ENCODE measurements at regions not wholly inside any gene's neighbourhood (a gene's known extent, or its start where the extent isn't known, plus 50 kb on each side); places are given as distances from the start of the nearest gene placed in this dataset.

DNA sequence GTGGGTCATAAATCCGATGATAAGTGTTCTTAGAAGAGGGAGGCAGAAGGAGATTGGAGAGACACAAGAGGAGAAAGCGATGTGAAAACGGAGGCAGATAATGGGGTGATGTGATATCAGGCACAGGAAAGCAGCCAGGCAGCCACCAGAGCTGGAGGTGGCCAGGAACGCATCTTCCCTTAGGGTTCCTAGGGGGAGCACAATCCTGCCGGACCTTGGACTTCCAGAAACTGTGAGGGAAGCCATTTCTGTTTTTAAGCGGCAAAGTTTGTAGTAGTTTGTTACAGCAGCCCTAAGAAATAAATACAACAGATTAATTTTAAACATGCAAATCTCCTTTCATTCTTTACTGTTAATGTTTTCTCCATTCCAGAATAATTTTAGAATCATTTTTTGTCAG lies 259.9 kb upstream of the TMC3 start:
- H3K9me1 ChIP-seq (replicated peaks; ENCODE audit: control insufficient read depth, extremely low read depth, insufficient read depth, low read length): no peaks in the 10 kb centered on the region
- DNase-seq (ENCODE audit: low read depth, low spot score): no peak
- dilution Hi-C loops (cut with MboI; ENCODE audit: extremely low pct_ligation_motif_present, low sequenced_read_pairs) (no loop called here), intact Hi-C loops (cut with micrococcal nuclease) (no loop called here)
- POLR2A ChIA-PET: no interaction called here
- no peak overlapping the region for H3K4me2 ChIP-seq (ENCODE audit: insufficient read depth, low read length)
- no peak for FAIRE-seq
- no peaks in the 10 kb centered on the region for H3K9me3 ChIP-seq (replicated peaks; ENCODE audit: control insufficient read depth, insufficient read depth, low read length)
- no peaks in the 10 kb centered on the region for H3K4me1 ChIP-seq (ENCODE audit: control insufficient read depth, extremely low read depth, insufficient read depth, low read length)
- H3K36me3 ChIP-seq (ENCODE audit: control insufficient read depth in 2 of 2, extremely low read depth in 1 of 2, insufficient read depth in 2 of 2, low read length in 2 of 2): no peaks in the 10 kb centered on the region
- CTCF ChIA-PET: no interaction called here
- H3K79me2 ChIP-seq (ENCODE audit: control insufficient read depth, insufficient read depth, low read length): no peaks in the 10 kb centered on the region
- no peaks in the 10 kb centered on the region for H4K20me1 ChIP-seq (replicated peaks; ENCODE audit: control insufficient read depth, extremely low read depth, insufficient read depth, low read length)
- H3K27me3 ChIP-seq (ENCODE audit: control insufficient read depth in 2 of 2, insufficient read depth in 2 of 2, low read length in 2 of 2): no peaks in the 10 kb centered on the region
- no peak overlapping the region for H3K9ac ChIP-seq (replicated peaks; ENCODE audit: extremely low read depth, insufficient read depth, low read length)
- TF ChIP-seq JUN (IDR thresholded peaks at IDR 0.05; ENCODE audit: borderline replicate concordance, insufficient read depth, insufficient read length, low read depth) (no peak), POLR2AphosphoS5 (IDR thresholded peaks at IDR 0.05; ENCODE audit: insufficient read depth, low read depth, low read length) (no peak), EZH2 (IDR thresholded peaks at IDR 0.05; ENCODE audit: borderline replicate concordance, low read depth, low read length, severe bottlenecking) (no peak), FOS (IDR thresholded peaks at IDR 0.05; ENCODE audit: borderline replicate concordance, insufficient read depth, low read length) (no peak), POLR2A (IDR thresholded peaks at IDR 0.05; ENCODE audit: low read depth, low read length) (no peak), GATA2 (IDR thresholded peaks at IDR 0.05; ENCODE audit: insufficient read depth, insufficient read length, low read depth, low read length) (no peak), MYC (IDR thresholded peaks at IDR 0.05; ENCODE audit: low read depth, low read length) (no peak)
- TF ChIP-seq, protein P1, sequence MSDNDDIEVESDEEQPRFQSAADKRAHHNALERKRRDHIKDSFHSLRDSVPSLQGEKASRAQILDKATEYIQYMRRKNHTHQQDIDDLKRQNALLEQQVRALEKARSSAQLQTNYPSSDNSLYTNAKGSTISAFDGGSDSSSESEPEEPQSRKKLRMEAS (IDR thresholded peaks at IDR 0.05; ENCODE audit: insufficient read depth, insufficient read length): no peak
- TF ChIP-seq, protein P2, sequence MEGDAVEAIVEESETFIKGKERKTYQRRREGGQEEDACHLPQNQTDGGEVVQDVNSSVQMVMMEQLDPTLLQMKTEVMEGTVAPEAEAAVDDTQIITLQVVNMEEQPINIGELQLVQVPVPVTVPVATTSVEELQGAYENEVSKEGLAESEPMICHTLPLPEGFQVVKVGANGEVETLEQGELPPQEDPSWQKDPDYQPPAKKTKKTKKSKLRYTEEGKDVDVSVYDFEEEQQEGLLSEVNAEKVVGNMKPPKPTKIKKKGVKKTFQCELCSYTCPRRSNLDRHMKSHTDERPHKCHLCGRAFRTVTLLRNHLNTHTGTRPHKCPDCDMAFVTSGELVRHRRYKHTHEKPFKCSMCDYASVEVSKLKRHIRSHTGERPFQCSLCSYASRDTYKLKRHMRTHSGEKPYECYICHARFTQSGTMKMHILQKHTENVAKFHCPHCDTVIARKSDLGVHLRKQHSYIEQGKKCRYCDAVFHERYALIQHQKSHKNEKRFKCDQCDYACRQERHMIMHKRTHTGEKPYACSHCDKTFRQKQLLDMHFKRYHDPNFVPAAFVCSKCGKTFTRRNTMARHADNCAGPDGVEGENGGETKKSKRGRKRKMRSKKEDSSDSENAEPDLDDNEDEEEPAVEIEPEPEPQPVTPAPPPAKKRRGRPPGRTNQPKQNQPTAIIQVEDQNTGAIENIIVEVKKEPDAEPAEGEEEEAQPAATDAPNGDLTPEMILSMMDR (IDR thresholded peaks at IDR 0.05; ENCODE audit: extremely low read depth in 1 of 2, insufficient read depth in 1 of 2, low read depth in 1 of 2, low read length in 2 of 2): no peak
- no peak overlapping the region for H3K27ac ChIP-seq (ENCODE audit: insufficient read depth, low read depth, low read length)
- no TSS peak for BruUV-seq (replicated peaks)
- H2AFZ ChIP-seq (ENCODE audit: low read depth, low read length): no peak overlapping the region
- no peak overlapping the region for H3K4me3 ChIP-seq (replicated peaks in 1 of 3; ENCODE audit: insufficient read depth in 1 of 3, low read depth in 1 of 3, low read length in 3 of 3)
